IPS-20b (cell line): ENCODE measurements at regions not wholly inside any gene's neighbourhood (a gene's known extent, or its start where the extent isn't known, plus 50 kb on each side); places are given as distances from the start of the nearest gene placed in this dataset.

Experiments used
- H3K27ac ChIP-seq: one replicate; pipeline ENCODE4 v1.5.1; 2013; ENCODE audit warnings: low read length
- H3K27me3 ChIP-seq: 2 replicates; pipeline ENCODE4 v1.6.1; 2013; ENCODE audit warnings: mild to moderate bottlenecking, low read length, inconsistent platforms; ENCODE audit not compliant: insufficient read depth
- H3K36me3 ChIP-seq: 2 replicates; pipeline ENCODE4 v1.6.1; 2013; ENCODE audit warnings: low read depth, mild to moderate bottlenecking, inconsistent platforms, low read length, moderate library complexity; ENCODE audit not compliant: insufficient read depth
- H3K4me1 ChIP-seq: 2 replicates; pipeline ENCODE4 v1.6.1; 2013; ENCODE audit warnings: mild to moderate bottlenecking, control low read depth, inconsistent platforms, low read length, moderate library complexity; ENCODE audit not compliant: insufficient read depth
- H3K4me3 ChIP-seq: 2 replicates; pipeline ENCODE4 v1.5.1; 2013; ENCODE audit warnings: mild to moderate bottlenecking, low read length, inconsistent platforms
- H3K9ac ChIP-seq: 2 replicates; pipeline ENCODE4 v1.6.1; 2013; ENCODE audit warnings: low read depth, mild to moderate bottlenecking, inconsistent platforms, low read length, moderate library complexity
- H3K9me3 ChIP-seq: 2 replicates; pipeline ENCODE4 v1.6.1; 2013; ENCODE audit warnings: mild to moderate bottlenecking, low read depth, low read length, inconsistent platforms; ENCODE audit not compliant: insufficient read depth

GRCh38 chr3:95037927-95038326 lies 975.1 kb downstream of the NSUN3 start:
- no peak overlapping the region for H3K4me3 ChIP-seq
- H3K27ac ChIP-seq = no peak overlapping the region
- H3K36me3 ChIP-seq = no peaks in the 10 kb centered on the region
- H3K4me1 ChIP-seq = peaks cover 12% of the 10 kb centered on the region
- no peaks in the 10 kb centered on the region for H3K27me3 ChIP-seq
- no peak overlapping the region for H3K9ac ChIP-seq
- H3K9me3 ChIP-seq = no peaks in the 10 kb centered on the region

DNA sequence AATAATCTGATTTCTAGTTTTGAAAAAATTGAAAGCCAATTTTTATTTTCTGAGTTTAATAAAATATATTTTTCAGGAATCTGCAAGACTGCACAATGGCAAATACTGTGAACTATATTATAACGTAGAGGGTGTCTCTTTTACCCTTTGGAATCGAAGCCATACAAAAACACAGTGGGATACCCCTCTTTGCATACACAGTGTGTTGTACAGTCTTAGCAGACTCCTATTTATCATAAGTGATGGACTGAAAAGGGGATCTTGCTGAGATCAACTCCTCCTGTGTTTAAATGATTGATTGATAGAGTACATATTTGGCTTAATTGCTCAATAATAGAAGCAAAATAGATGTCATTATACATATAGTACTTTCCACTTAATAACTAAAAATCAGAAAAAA lies 981.2 kb downstream of the NSUN3 start:
- no peaks in the 10 kb centered on the region for H3K9me3 ChIP-seq
- no peak overlapping the region for H3K4me3 ChIP-seq
- no peak overlapping the region for H3K9ac ChIP-seq
- H3K27ac ChIP-seq = no peak overlapping the region
- H3K36me3 ChIP-seq = no peaks in the 10 kb centered on the region
- no peaks in the 10 kb centered on the region for H3K27me3 ChIP-seq
- no peaks in the 10 kb centered on the region for H3K4me1 ChIP-seq

DNA sequence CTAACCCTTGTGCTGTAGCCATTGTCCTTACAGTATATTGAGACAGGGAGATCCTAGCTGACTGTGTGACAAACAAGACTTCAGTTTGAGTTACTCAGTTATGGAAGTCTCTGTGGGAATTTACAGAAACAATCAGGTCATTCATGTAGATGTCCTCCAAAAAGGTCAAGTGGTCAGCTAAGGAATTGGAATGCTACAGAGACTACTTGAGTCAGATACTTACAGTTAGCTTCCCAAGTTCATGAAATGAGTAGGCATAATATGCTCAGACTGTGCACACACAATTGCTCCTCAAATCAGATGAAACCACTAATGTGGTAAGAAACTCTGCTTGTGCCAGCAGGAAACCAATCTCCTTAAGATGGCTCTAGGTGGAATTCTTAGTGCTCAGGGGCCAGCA lies 985.7 kb downstream of the NSUN3 start:
- Histone ChIP-seq H3K27me3 (no peaks in the 10 kb centered on the region), H3K4me3 (no peak overlapping the region), H3K9me3 (no peaks in the 10 kb centered on the region), H3K36me3 (no peaks in the 10 kb centered on the region), H3K27ac (no peak overlapping the region), H3K9ac (no peak overlapping the region), H3K4me1 (no peaks in the 10 kb centered on the region)

GRCh38 chr3:95049841-95050240 lies 987.0 kb downstream of the NSUN3 start:
- Histone ChIP-seq H3K9me3 (no peaks in the 10 kb centered on the region), H3K9ac (no peak overlapping the region), H3K27ac (no peak overlapping the region), H3K4me1 (no peaks in the 10 kb centered on the region), H3K27me3 (no peaks in the 10 kb centered on the region), H3K4me3 (no peak overlapping the region), H3K36me3 (no peaks in the 10 kb centered on the region)

- Histone ChIP-seq H3K27me3 (no peaks in the 10 kb centered on the region), H3K9ac (no peak overlapping the region), H3K9me3 (no peaks in the 10 kb centered on the region), H3K36me3 (no peaks in the 10 kb centered on the region), H3K27ac (no peak overlapping the region), H3K4me1 (no peaks in the 10 kb centered on the region), H3K4me3 (no peak overlapping the region)
Observed at GRCh38 chr3:95055288-95055687, 992.4 kb downstream of the NSUN3 start.

GRCh38 chr3:95082191-95082590 lies 1019.3 kb downstream of the NSUN3 start:
- H3K27ac ChIP-seq = no peak overlapping the region
- no peak overlapping the region for H3K4me3 ChIP-seq
- no peaks in the 10 kb centered on the region for H3K4me1 ChIP-seq

DNA sequence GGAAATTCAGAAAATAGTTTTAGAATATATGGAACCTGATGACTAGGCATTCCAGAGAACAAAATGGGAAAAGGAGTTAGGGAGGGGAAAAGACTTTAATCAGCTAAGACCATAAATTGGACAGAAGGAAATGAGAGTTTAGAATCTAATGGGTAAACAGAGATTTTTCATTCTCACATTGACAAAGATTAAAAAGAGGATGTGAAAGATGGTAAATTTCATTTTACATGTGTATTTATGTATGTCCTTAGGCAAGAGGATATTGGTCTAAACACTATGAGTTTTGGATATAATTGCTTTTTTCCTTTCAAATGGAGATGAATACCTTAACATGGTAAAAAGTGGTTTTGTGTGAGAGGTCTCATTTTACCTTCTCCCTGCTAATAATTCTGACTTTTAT lies 1021.9 kb downstream of the NSUN3 start:
- Histone ChIP-seq H3K36me3 (no peaks in the 10 kb centered on the region), H3K4me1 (no peaks in the 10 kb centered on the region), H3K4me3 (no peak overlapping the region), H3K27me3 (no peaks in the 10 kb centered on the region), H3K27ac (no peak overlapping the region), H3K9ac (no peak overlapping the region), H3K9me3 (no peaks in the 10 kb centered on the region)

More at GRCh38 chr3:95082191-95082590, 1019.3 kb downstream of the NSUN3 start:
- Histone ChIP-seq H3K27me3 (no peaks in the 10 kb centered on the region), H3K36me3 (no peaks in the 10 kb centered on the region), H3K9me3 (no peaks in the 10 kb centered on the region), H3K9ac (no peak overlapping the region)

DNA sequence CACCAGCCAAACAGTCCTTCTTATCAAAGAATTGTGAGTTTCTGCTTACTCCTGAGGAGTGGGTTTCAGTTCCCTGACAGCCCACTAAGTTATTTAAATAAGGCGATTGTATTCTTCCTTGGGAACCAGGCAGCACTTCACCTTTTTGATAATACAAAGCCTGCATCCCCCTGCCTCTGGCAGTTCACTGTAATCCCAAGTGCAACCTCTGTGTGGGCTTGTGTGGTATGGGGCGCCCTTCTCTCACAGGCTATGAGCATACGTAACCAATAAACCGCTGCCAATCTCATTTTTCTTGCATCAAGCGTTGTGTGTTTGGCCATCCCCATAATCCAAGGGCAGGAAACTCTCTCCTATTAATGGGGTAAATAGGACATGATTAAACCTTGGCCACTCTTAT lies 1025.6 kb downstream of the NSUN3 start:
- Histone ChIP-seq H3K27ac (no peak overlapping the region), H3K27me3 (no peaks in the 10 kb centered on the region), H3K36me3 (no peaks in the 10 kb centered on the region), H3K9ac (no peak overlapping the region), H3K9me3 (no peaks in the 10 kb centered on the region), H3K4me1 (no peaks in the 10 kb centered on the region), H3K4me3 (no peak overlapping the region)

- Histone ChIP-seq H3K27ac (no peak overlapping the region), H3K27me3 (no peaks in the 10 kb centered on the region), H3K4me1 (no peaks in the 10 kb centered on the region), H3K4me3 (no peak overlapping the region), H3K36me3 (no peaks in the 10 kb centered on the region), H3K9ac (no peak overlapping the region), H3K9me3 (no peaks in the 10 kb centered on the region)
Observed at GRCh38 chr3:95097493-95097892, 1034.6 kb downstream of the NSUN3 start.

- Histone ChIP-seq H3K9me3 (no peaks in the 10 kb centered on the region), H3K27ac (no peak overlapping the region), H3K27me3 (no peaks in the 10 kb centered on the region), H3K36me3 (no peaks in the 10 kb centered on the region), H3K4me1 (no peaks in the 10 kb centered on the region), H3K9ac (no peak overlapping the region), H3K4me3 (no peak overlapping the region)
Observed at GRCh38 chr3:95120921-95121320, 1058.1 kb downstream of the NSUN3 start.

DNA sequence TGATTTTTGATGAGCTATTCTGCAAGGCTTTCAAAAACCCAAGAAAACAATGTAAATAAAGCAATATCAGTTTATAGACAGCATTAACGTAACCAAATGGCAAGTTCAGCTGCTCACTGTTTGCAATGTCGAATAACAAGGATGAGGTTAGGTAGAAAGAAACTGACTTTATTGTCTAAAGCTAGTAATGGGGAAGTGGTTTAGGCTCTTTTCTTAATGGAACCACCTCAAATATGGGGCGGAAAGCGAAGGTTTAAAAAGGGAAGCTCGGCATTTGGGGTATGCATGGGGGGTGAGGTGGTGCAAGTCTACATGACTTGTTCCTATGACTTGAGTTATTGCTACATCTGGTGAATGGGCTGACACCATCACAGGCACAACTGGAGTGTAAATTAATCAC lies 1060.2 kb downstream of the NSUN3 start:
- no peaks in the 10 kb centered on the region for H3K9me3 ChIP-seq

GRCh38 chr3:95134693-95135413 lies 1072.0 kb downstream of the NSUN3 start:
- no peak overlapping the region for H3K27ac ChIP-seq
- no peaks in the 10 kb centered on the region for H3K4me1 ChIP-seq
- H3K4me3 ChIP-seq = no peak overlapping the region
- no peak overlapping the region for H3K9ac ChIP-seq
- H3K36me3 ChIP-seq = no peaks in the 10 kb centered on the region
- H3K27me3 ChIP-seq = no peaks in the 10 kb centered on the region
- H3K9me3 ChIP-seq = no peaks in the 10 kb centered on the region

More for the DNA sequence above, 1060.2 kb downstream of the NSUN3 start:
- H3K27ac ChIP-seq = no peak overlapping the region
- H3K4me1 ChIP-seq = no peaks in the 10 kb centered on the region
- H3K9ac ChIP-seq = no peak overlapping the region
- H3K27me3 ChIP-seq = no peaks in the 10 kb centered on the region
- no peak overlapping the region for H3K4me3 ChIP-seq
- H3K36me3 ChIP-seq = no peaks in the 10 kb centered on the region
